ENCODE measurements at regions not wholly inside any gene's neighbourhood (a gene's known extent, or its start where the extent isn't known, plus 50 kb on each side); places are given as distances from the start of the nearest gene placed in this dataset.

DNA sequence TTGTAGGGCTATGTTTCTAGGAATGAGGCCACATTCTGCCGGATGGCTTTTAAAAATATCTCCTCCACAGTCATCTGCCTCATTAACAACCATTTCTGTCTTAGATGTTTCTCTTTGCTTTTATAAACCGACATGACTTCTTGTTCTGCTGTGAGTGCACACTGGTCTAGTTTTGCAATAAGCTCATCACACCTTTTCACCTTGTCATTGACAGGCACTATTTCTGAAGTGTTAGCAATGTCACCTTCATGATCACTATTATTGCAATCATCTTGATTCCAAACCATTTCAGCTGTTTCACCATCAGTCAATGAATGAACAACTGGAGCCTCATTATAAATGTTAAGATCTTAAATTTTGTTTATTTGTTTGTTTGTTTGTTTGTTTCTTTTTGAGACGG is 523.7 kb upstream of the DSEL start:
- Histone ChIP-seq H3K27me3 (ENCODE audit: control insufficient read depth, insufficient read depth, low read length) (no peaks in the 10 kb centered on the region), H3K27ac (ENCODE audit: low read depth, low read length) (no peak overlapping the region), H3K4me1 (ENCODE audit: control insufficient read depth, insufficient read depth, low read length) (no peaks in the 10 kb centered on the region), H3K9me3 (ENCODE audit: control insufficient read depth, insufficient read depth, low read length) (peaks cover 2% of the 10 kb centered on the region), H3K4me3 (ENCODE audit: low read depth, low read length) (no peak overlapping the region), H3K36me3 (ENCODE audit: control insufficient read depth, insufficient read depth, low read length) (no peaks in the 10 kb centered on the region)
- WGBS (ENCODE audit: insufficient coverage), result 50% methylated on average over 2 of the region's 3 CpGs
- DNase-seq (ENCODE audit: low read depth in 4 of 6, low spot score in 6 of 6), result no peak

DNA sequence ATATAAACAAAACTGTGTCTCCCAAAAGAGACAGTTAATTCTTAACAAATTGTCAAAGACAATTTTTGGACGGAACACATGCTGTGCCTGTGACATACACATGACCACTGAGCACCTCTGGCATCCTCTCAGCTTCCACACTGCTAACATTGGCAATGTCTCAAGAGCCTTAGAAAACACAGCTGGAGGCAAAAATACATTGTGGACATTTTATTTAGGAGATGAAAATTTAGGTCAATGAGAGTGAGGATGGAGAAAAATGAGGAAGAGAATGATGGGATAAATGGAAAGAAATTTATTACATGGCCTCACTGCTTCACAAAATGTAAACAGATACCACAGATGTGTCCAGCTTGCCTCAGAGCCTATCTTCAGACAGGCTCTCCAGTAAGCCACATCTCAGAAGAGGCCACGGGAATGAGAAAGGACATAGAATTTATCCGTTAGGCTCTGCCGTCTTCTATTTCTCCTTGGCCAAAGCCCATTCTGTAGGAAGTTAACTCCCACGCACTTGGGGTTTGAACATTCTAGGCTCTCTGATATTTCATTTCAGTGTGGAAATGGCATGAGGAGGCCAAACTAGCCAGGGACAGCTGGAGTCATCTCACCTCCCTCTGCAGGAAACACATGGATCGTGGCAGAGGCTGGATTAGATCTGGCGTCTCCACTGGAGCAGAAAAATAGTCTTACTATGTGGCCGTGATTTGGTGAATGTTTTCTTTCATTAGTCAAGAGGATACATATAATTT is 519.4 kb upstream of the DSEL start:
- H3K27ac ChIP-seq (ENCODE audit: low read depth, low read length), result no peak overlapping the region
- peak in 1 of 6 donors; percentile 13 for DNase-seq (ENCODE audit: low read depth in 4 of 6, low spot score in 6 of 6)
- no peaks in the 10 kb centered on the region for H3K36me3 ChIP-seq (ENCODE audit: control insufficient read depth, insufficient read depth, low read length)
- H3K9me3 ChIP-seq (ENCODE audit: control insufficient read depth, insufficient read depth, low read length), result no peaks in the 10 kb centered on the region
- H3K27me3 ChIP-seq (ENCODE audit: control insufficient read depth, insufficient read depth, low read length), result no peaks in the 10 kb centered on the region
- no peaks in the 10 kb centered on the region for H3K4me1 ChIP-seq (ENCODE audit: control insufficient read depth, insufficient read depth, low read length)
- 85% methylated on average over 4 of the region's 8 CpGs for WGBS (ENCODE audit: insufficient coverage)
- no peak overlapping the region for H3K4me3 ChIP-seq (ENCODE audit: low read depth, low read length)

DNA sequence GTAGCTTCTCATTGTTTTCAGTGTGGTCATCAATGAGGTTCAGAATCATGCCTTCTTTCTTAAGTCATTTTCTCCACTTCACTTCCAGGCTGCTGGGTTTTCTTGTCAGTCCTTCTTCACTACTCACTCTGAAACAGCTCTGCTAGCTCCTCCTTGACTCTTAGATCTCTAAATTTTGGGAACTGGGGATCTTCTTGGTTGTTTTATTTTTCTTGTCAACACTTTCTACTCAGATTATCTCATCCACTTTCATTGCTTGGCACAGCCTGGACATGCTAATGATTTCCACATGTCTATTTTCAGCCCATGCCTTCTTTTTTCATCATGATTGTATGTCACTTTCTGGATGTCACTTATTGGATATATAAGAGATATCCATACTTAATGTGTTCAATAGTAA is 517.8 kb upstream of the DSEL start:
- H3K27me3 ChIP-seq (ENCODE audit: control insufficient read depth, insufficient read depth, low read length), result no peaks in the 10 kb centered on the region
- no peak overlapping the region for H3K27ac ChIP-seq (ENCODE audit: low read depth, low read length)
- H3K9me3 ChIP-seq (ENCODE audit: control insufficient read depth, insufficient read depth, low read length), result no peaks in the 10 kb centered on the region
- H3K36me3 ChIP-seq (ENCODE audit: control insufficient read depth, insufficient read depth, low read length), result no peaks in the 10 kb centered on the region
- DNase-seq (ENCODE audit: low read depth in 4 of 6, low spot score in 6 of 6), result peak in 1 of 6 donors; percentile 14
- no peak overlapping the region for H3K4me3 ChIP-seq (ENCODE audit: low read depth, low read length)
- H3K4me1 ChIP-seq (ENCODE audit: control insufficient read depth, insufficient read depth, low read length), result no peaks in the 10 kb centered on the region

DNA sequence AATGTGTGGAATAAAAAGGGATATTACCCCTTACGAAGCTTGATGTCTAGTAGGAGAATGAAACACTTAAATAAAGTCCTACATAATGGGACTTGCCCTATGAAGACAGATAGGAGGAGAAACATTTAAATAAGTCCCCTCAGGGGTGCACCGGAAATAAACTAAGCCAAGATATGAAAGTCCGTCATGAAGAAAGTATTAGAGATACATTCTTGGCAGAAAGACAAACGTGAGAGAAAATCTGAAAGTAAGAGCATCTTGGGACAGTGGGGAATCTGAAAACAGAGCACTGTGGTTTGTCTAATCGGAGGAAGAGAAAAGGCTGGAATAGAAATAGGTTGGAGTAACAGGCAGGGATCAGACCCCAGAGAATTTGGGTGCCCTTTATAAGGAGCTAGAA is 516.9 kb upstream of the DSEL start:
- Histone ChIP-seq H3K4me3 (ENCODE audit: low read depth, low read length) (no peak overlapping the region), H3K27ac (ENCODE audit: low read depth, low read length) (no peak overlapping the region), H3K36me3 (ENCODE audit: control insufficient read depth, insufficient read depth, low read length) (no peaks in the 10 kb centered on the region), H3K4me1 (ENCODE audit: control insufficient read depth, insufficient read depth, low read length) (no peaks in the 10 kb centered on the region), H3K9me3 (ENCODE audit: control insufficient read depth, insufficient read depth, low read length) (no peaks in the 10 kb centered on the region), H3K27me3 (ENCODE audit: control insufficient read depth, insufficient read depth, low read length) (no peaks in the 10 kb centered on the region)
- DNase-seq (ENCODE audit: low read depth in 4 of 6, low spot score in 6 of 6), result no peak
- WGBS (ENCODE audit: insufficient coverage), result 67% methylated on average over 3 of the region's 5 CpGs

DNA sequence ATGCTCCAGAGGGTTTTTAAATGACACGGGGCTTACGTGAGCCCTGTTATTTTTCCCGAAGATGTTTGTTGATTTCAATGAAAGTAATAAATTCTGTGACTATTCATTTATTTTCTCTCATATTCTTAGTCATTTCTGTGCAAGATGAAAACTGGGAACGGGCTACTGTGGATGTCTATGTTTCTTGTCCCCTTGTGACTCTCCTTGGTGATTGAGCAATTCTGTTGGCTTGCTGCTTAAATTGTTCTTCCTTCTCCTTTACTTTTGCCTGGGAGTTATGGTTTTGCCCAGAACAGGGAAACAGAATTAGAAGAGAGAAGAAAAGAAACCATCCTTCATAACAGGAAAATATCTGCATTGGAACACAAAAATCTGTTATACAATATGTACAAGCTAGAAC is 508.2 kb upstream of the DSEL start:
- no CpG with 5 or more reads among the region's 4 CpGs for WGBS (ENCODE audit: insufficient coverage)
- H3K9me3 ChIP-seq (ENCODE audit: control insufficient read depth, insufficient read depth, low read length), result no peaks in the 10 kb centered on the region
- H3K4me1 ChIP-seq (ENCODE audit: control insufficient read depth, insufficient read depth, low read length), result no peaks in the 10 kb centered on the region
- no peak for DNase-seq (ENCODE audit: low read depth in 4 of 6, low spot score in 6 of 6)
- H3K27me3 ChIP-seq (ENCODE audit: control insufficient read depth, insufficient read depth, low read length), result no peaks in the 10 kb centered on the region
- no peak overlapping the region for H3K27ac ChIP-seq (ENCODE audit: low read depth, low read length)
- no peaks in the 10 kb centered on the region for H3K36me3 ChIP-seq (ENCODE audit: control insufficient read depth, insufficient read depth, low read length)
- H3K4me3 ChIP-seq (ENCODE audit: low read depth, low read length), result no peak overlapping the region

DNA sequence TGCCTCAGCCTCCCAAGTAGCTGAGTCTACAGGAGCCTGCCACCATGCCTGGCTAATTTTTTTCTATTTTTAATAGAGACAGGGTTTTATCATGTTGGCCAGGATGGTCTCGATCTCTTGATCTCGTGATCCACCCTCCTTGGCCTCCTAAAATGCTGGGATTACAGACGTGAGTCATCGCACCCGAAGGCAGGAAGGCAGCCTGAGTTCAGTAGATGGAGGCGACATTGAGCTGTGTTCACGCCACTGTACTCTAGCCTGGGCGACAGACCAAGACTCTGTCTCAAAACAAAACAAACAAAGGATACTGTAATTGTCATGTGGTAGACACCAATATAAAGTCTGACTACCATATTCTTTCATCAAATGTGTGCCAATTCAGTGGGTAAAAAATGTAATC is 500.9 kb upstream of the DSEL start:
- Histone ChIP-seq H3K27ac (ENCODE audit: low read depth, low read length) (no peak overlapping the region), H3K9me3 (ENCODE audit: control insufficient read depth, insufficient read depth, low read length) (no peaks in the 10 kb centered on the region), H3K27me3 (ENCODE audit: control insufficient read depth, insufficient read depth, low read length) (no peaks in the 10 kb centered on the region), H3K4me1 (ENCODE audit: control insufficient read depth, insufficient read depth, low read length) (no peaks in the 10 kb centered on the region), H3K4me3 (ENCODE audit: low read depth, low read length) (no peak overlapping the region), H3K36me3 (ENCODE audit: control insufficient read depth, insufficient read depth, low read length) (no peaks in the 10 kb centered on the region)
- no peak for DNase-seq (ENCODE audit: low read depth in 4 of 6, low spot score in 6 of 6)
- WGBS (ENCODE audit: insufficient coverage), result 98% methylated on average over 5 of the region's 8 CpGs

DNA sequence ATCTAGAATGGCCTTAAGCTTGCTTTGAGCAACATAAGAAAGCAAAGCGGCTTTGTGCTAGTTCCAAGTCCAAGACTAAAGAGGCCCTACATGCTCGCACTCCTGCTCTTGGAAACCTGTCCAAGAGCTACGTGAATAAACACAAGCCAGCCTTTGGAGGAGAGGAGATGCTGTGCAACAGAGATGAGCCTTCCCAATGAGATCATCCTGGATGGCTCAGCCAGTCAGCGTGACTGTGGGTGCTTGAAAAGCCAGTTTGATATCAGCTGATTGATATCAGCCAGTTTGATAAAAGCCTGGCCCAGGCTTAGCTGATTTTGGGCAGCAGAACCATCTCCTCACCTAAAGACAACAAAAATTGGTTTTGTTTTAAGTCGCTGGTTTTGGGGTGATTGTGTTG is 481.0 kb upstream of the DSEL start:
- H3K4me1 ChIP-seq (ENCODE audit: control insufficient read depth, insufficient read depth, low read length), result no peaks in the 10 kb centered on the region
- H3K27ac ChIP-seq (ENCODE audit: low read depth, low read length), result no peak overlapping the region
- H3K9me3 ChIP-seq (ENCODE audit: control insufficient read depth, insufficient read depth, low read length), result no peaks in the 10 kb centered on the region
- H3K36me3 ChIP-seq (ENCODE audit: control insufficient read depth, insufficient read depth, low read length), result no peaks in the 10 kb centered on the region
- H3K27me3 ChIP-seq (ENCODE audit: control insufficient read depth, insufficient read depth, low read length), result no peaks in the 10 kb centered on the region
- DNase-seq (ENCODE audit: low read depth in 4 of 6, low spot score in 6 of 6), result no peak
- WGBS (ENCODE audit: insufficient coverage), result 65% methylated on average over 4 of the region's 5 CpGs
- no peak overlapping the region for H3K4me3 ChIP-seq (ENCODE audit: low read depth, low read length)

DNA sequence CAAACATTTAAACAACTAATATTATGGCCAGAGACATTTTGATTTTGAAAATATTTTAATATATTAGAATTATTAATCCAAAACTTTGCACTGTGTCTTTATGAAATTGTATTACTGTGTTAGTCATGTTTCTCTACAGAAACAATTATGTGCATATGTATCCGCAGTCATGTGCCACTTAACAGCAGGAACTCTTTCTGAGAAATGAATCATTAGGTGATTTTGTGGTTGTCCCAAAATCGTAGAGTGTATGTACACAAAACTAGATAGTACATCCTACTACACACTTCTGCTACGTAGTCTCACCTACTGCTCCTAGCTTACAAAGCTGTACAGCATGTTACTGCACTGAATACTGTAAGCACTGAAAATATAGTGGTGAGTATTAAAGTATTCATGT is 479.2 kb upstream of the DSEL start:
- no peak overlapping the region for H3K27ac ChIP-seq (ENCODE audit: low read depth, low read length)
- no peaks in the 10 kb centered on the region for H3K4me1 ChIP-seq (ENCODE audit: control insufficient read depth, insufficient read depth, low read length)
- no peak for DNase-seq (ENCODE audit: low read depth in 4 of 6, low spot score in 6 of 6)
- no peaks in the 10 kb centered on the region for H3K36me3 ChIP-seq (ENCODE audit: control insufficient read depth, insufficient read depth, low read length)
- H3K4me3 ChIP-seq (ENCODE audit: low read depth, low read length), result no peak overlapping the region
- H3K27me3 ChIP-seq (ENCODE audit: control insufficient read depth, insufficient read depth, low read length), result no peaks in the 10 kb centered on the region
- H3K9me3 ChIP-seq (ENCODE audit: control insufficient read depth, insufficient read depth, low read length), result no peaks in the 10 kb centered on the region
- WGBS (ENCODE audit: insufficient coverage), result no CpG with 5 or more reads among the region's 3 CpGs

DNA sequence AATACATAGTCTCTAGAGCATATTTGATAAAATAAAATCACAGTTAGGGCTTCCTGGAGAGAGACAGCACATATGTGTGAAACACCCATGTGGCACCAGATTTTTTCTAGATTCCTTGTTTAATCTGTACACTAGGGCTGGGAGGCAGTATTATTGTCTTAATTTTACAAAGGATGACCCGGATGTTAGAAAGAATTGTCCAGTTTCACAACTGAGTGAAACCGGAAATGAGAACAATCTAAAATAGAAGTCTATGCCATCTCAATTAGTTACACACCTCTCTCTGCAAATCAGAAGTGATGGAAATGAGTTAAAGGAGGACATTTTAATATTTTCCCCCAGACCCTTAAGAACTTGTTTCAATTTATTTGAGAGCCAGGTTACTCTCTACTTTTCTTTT is 463.7 kb upstream of the DSEL start:
- Histone ChIP-seq H3K4me3 (ENCODE audit: low read depth, low read length) (no peak overlapping the region), H3K4me1 (ENCODE audit: control insufficient read depth, insufficient read depth, low read length) (peaks cover 5% of the 10 kb centered on the region), H3K27me3 (ENCODE audit: control insufficient read depth, insufficient read depth, low read length) (no peaks in the 10 kb centered on the region), H3K27ac (ENCODE audit: low read depth, low read length) (no peak overlapping the region), H3K36me3 (ENCODE audit: control insufficient read depth, insufficient read depth, low read length) (no peaks in the 10 kb centered on the region), H3K9me3 (ENCODE audit: control insufficient read depth, insufficient read depth, low read length) (no peaks in the 10 kb centered on the region)
- DNase-seq (ENCODE audit: low read depth in 4 of 6, low spot score in 6 of 6), result no peak
- no CpG with 5 or more reads among the region's 2 CpGs for WGBS (ENCODE audit: insufficient coverage)

DNA sequence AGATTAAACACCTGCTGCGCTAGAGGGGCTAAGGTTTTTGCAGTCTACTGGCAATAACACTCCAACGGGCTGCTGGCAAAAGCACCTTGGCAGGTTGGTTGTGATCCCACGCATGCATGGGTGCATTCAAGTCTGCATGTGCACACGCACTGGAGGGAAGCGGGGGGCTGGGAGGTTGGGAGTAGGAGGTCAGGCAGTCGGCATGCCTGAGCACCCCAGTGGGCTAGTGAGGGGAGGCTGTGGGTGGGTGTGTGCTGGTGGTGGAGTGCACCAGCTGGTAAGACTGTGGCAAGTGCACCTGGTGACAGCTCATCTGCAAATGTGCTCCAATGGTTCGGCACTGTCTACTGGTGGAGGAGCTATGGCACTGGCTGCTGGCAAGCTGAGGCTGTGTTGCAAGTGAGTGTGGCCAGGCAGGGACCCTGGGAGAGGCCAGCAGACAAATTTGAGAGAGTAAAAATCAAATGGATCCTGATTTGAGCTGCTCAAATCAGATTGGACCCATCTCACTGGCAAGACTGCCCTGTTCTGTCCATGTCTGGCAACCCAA is 460.6 kb upstream of the DSEL start:
- DNase-seq (ENCODE audit: low read depth in 4 of 6, low spot score in 6 of 6), result no peak
- no peak overlapping the region for H3K27ac ChIP-seq (ENCODE audit: low read depth, low read length)
- H3K27me3 ChIP-seq (ENCODE audit: control insufficient read depth, insufficient read depth, low read length), result no peaks in the 10 kb centered on the region
- 94% methylated on average over 7 of the region's 7 CpGs for WGBS (ENCODE audit: insufficient coverage)
- H3K4me1 ChIP-seq (ENCODE audit: control insufficient read depth, insufficient read depth, low read length), result peaks cover 5% of the 10 kb centered on the region
- no peaks in the 10 kb centered on the region for H3K36me3 ChIP-seq (ENCODE audit: control insufficient read depth, insufficient read depth, low read length)
- H3K4me3 ChIP-seq (ENCODE audit: low read depth, low read length), result no peak overlapping the region
- H3K9me3 ChIP-seq (ENCODE audit: control insufficient read depth, insufficient read depth, low read length), result no peaks in the 10 kb centered on the region

Measured in spinal cord (tissue), 9 donors.